ENCODE measurements at regions not wholly inside any gene's neighbourhood (a gene's known extent, or its start where the extent isn't known, plus 50 kb on each side); places are given as distances from the start of the nearest gene placed in this dataset.
"Not testable (repeated sequence)": the region's sequence is repeated elsewhere in the genome, so short reads cannot be mapped to it uniquely, and the experiment has no call there.

DNA sequence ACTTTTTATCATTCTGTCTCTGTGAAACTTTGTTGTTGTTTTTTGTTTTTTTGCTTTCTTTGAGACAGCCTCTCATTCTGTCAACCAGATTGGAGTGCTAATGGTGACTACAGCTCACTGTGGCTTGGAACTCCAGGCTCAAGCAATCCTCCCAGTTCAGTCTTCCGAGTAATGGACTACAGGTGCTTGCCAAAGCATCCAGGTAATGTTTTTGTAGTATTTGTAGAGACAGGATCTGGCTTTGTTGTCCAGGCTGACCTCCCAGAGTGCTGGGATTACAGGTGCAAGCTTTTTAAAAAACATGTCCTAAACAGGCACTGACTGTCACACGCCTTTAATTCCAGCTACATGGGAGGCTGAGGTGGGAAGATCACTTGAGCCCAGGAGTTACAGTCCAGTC lies 235.1 kb downstream of the MEF2C start:
- H3K27ac ChIP-seq, result no peak overlapping the region
- TF ChIP-seq, protein P1, sequence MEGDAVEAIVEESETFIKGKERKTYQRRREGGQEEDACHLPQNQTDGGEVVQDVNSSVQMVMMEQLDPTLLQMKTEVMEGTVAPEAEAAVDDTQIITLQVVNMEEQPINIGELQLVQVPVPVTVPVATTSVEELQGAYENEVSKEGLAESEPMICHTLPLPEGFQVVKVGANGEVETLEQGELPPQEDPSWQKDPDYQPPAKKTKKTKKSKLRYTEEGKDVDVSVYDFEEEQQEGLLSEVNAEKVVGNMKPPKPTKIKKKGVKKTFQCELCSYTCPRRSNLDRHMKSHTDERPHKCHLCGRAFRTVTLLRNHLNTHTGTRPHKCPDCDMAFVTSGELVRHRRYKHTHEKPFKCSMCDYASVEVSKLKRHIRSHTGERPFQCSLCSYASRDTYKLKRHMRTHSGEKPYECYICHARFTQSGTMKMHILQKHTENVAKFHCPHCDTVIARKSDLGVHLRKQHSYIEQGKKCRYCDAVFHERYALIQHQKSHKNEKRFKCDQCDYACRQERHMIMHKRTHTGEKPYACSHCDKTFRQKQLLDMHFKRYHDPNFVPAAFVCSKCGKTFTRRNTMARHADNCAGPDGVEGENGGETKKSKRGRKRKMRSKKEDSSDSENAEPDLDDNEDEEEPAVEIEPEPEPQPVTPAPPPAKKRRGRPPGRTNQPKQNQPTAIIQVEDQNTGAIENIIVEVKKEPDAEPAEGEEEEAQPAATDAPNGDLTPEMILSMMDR (conservative IDR thresholded peaks at IDR 0.05), result no peak
- no peak for TF ChIP-seq ZFX (IDR thresholded peaks at IDR 0.05)

DNA sequence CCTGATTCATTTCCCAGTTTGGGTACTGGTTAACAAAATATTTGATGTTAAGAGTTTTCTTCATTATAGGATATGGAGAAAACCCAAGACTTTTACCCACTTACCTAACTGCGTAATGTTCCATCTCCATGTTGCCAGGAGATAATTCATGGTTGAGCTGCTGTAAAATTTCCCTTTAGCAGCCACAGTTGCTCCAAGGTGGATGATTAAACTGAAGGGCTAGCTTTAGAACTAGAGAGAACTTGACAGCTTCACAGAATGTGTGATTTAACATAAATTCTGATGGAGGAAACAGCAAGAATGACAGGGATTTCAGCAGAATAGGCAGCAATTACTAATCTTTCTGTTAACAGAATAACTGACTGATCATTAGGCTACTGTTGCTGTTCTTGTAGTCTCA lies 236.1 kb downstream of the MEF2C start:
- H3K27ac ChIP-seq, result no peak overlapping the region
- TF ChIP-seq, protein P1 (conservative IDR thresholded peaks at IDR 0.05), result no peak
- TF ChIP-seq ZFX (IDR thresholded peaks at IDR 0.05), result no peak

DNA sequence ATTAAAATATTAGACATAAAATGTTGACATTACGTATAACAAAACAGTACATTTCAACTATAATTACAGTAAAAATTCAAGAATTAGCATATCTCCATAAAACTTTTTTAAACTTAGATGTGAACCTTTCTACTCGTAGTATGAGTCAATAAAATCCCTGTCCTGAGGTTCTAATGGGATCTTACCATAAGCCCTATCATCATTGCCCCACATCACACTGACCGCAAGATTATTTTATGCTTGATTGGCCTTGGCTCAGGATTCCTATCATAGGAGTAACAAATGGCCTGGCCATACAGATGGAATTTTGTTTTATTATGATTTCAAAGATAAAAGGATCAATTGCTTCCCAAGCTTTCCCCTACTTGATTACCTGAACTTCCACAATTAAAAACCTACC lies 238.3 kb downstream of the MEF2C start:
- TF ChIP-seq ZFX (IDR thresholded peaks at IDR 0.05), result no peak
- TF ChIP-seq, protein P1 (conservative IDR thresholded peaks at IDR 0.05), result no peak
- H3K27ac ChIP-seq, result no peak overlapping the region

DNA sequence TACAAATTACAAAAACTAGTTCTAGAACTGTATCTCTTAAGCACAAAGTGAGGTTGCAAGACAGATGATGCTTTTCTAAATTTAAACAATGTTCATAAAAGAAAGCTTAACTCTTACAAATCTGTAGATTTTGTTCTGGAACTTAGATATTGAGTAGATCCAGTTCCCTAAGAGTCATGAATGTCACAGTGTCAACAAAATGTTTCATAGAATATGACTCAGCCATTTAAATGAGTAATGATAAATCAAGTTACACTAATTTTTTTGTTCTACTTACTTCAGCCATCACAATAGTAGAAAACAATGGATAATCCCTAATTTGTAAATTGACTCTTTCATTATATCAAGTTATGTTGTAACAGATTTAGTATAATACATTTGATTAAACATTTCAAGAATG lies 239.7 kb downstream of the MEF2C start:
- H3K27ac ChIP-seq, result no peak overlapping the region
- TF ChIP-seq, protein P1 (conservative IDR thresholded peaks at IDR 0.05), result no peak
- TF ChIP-seq ZFX (IDR thresholded peaks at IDR 0.05), result no peak

DNA sequence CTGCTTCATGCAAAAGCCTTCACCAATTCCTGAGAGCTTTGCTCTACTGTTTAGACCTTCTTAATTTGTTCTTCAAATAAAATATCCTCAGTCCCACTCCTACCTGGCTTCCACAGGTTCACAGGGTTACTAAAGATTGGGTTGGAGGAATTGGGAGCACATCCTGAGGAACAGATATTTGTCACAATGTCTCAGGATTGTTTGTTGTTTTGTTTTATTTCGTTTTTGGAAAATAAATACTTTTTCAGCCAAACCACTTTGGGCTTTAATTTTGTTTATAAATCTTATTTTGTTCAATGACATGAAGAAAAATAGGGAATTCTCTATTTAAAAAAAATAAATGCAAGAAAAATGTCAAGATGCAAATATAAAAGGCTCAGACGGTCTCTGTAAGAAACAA lies 249.0 kb downstream of the MEF2C start:
- TF ChIP-seq, protein P1 (conservative IDR thresholded peaks at IDR 0.05), result no peak
- TF ChIP-seq ZFX (IDR thresholded peaks at IDR 0.05), result no peak

DNA sequence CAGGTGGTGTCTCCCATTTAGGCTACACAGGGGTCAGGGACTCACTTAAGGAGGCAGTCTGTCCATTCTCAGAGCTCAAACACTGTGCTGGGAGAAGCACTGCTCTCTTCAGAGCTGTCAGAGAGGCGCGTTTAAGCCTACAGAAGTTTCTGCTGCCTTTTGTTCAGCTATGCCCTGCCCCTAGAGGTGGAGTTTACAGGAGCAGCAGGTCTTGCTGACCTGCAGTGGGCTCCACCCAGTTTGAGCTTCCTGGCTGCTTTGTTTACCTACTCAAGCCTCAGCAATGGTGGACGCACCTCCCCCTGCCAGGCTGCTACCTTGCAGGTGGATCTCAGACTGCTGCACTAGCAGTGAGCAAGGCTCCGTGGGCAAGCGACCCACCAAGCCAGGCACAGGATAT lies 260.1 kb downstream of the MEF2C start:
- H3K27ac ChIP-seq, result not testable (repeated sequence)

More for the DNA sequence above, 249.0 kb downstream of the MEF2C start:
- H3K27ac ChIP-seq, result no peak overlapping the region

DNA sequence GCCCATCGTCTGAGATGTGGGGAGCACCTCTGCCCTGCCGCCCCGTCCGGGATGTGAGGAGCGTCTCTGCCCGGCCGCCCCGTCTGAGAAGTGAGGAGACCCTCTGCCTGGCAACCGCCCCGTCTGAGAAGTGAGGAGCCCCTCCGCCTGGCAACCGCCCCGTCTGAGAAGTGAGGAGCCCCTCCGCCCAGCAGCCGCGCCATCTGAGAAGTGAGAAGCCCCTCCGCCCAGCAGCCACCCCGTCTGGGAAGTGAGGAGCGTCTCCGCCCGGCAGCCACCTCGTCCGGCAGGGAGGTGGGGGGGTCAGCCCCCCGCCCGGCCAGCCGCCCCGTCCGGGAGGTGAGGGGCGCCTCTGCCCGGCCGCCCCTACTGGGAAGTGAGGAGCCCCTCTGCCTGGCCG lies 267.2 kb downstream of the MEF2C start:
- not testable (repeated sequence) for H3K27ac ChIP-seq

DNA sequence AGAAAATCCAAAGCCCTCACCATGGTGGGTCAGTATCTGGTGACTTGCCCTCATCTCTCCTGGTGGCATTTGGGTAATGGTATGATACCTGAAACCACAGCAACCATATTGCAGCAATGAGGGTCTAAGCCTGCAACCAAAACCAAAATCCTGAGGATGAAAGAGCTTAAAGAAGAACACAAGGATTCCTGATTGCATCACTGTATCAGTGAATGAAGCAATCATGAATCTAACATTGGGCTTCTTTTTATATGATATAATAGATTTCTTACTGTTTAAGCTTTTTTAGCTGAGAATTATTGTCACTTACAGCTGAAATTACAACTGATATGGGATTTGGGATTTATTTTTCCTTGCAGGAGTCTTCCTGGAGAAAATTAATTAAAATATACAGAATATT lies 269.9 kb downstream of the MEF2C start:
- TF ChIP-seq, protein P1 (conservative IDR thresholded peaks at IDR 0.05), result no peak
- no peak for TF ChIP-seq ZFX (IDR thresholded peaks at IDR 0.05)
- H3K27ac ChIP-seq, result no peak overlapping the region

DNA sequence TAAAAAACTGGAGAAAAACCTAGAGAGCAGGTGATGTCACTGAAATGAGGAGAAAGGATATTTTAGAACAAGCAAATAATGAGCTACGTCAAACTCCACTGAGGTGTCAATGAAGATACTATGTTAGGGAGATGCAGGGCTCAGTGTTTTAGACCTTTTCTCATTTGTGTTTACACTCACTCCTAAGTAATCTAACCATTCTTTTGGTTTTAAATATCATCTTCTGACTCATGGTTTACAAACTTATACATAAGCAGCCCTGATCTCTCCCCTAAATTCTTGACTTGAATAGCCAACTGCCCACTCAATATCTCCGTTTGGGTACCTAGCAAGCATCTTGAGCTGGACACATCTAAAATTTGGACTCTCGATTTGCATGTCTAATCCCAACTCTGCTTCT lies 272.4 kb downstream of the MEF2C start:
- no peak overlapping the region for H3K27ac ChIP-seq
- TF ChIP-seq, protein P1 (conservative IDR thresholded peaks at IDR 0.05), result no peak
- no peak for TF ChIP-seq ZFX (IDR thresholded peaks at IDR 0.05)
